GM13977 (cell line): ENCODE measurements at regions not wholly inside any gene's neighbourhood (a gene's known extent, or its start where the extent isn't known, plus 50 kb on each side); places are given as distances from the start of the nearest gene placed in this dataset.

Source experiments
- DNase-seq: peaks from one replicate; pipeline ENCODE4 v3.0.0; 2012; ENCODE audit warnings: low spot score
- in situ Hi-C: fragments of 300-500 bp; cut with MboI; formaldehyde crosslinking; loops from one replicate; pipeline ENCODE4 v1.12.0; 2022; ENCODE audit warnings: low sequenced_read_pairs, low pct_unique_long_range_greater_than_20kb, mixed read lengths, inconsistent platforms; ENCODE audit not compliant: unreplicated experiment
- TF ChIP-seq, protein P1 (sequence below): IDR thresholded peaks from 2 replicates; pipeline ENCODE4 v1.5.1; 2012; ENCODE audit warnings: mild to moderate bottlenecking, control low read depth; ENCODE audit not compliant: insufficient read depth; ENCODE audit errors: extremely low read depth, missing control alignments

DNA sequence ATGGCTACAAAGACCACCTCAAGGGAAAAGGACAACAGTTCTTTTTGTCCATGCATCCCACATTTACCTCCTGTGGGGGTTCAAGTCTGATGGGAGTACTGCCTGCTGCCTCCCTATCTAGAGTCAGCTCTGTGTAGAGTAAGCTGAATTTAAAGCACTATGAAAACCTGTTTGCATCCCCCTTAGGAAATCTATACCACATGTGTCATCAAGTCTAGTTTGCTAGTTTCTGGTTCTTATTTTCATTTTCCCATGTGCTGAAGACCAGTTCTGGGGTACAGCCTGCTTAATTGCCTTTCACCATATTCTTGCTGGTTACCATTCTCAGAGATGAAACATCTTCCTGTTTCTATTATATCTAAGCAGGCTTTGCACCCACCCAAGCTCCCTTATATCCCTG lies 470.3 kb downstream of the MBD2 start:
- no peak for DNase-seq
- in situ Hi-C loops, result no loop called here
- TF ChIP-seq, protein P1, sequence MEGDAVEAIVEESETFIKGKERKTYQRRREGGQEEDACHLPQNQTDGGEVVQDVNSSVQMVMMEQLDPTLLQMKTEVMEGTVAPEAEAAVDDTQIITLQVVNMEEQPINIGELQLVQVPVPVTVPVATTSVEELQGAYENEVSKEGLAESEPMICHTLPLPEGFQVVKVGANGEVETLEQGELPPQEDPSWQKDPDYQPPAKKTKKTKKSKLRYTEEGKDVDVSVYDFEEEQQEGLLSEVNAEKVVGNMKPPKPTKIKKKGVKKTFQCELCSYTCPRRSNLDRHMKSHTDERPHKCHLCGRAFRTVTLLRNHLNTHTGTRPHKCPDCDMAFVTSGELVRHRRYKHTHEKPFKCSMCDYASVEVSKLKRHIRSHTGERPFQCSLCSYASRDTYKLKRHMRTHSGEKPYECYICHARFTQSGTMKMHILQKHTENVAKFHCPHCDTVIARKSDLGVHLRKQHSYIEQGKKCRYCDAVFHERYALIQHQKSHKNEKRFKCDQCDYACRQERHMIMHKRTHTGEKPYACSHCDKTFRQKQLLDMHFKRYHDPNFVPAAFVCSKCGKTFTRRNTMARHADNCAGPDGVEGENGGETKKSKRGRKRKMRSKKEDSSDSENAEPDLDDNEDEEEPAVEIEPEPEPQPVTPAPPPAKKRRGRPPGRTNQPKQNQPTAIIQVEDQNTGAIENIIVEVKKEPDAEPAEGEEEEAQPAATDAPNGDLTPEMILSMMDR, result no peak

DNA sequence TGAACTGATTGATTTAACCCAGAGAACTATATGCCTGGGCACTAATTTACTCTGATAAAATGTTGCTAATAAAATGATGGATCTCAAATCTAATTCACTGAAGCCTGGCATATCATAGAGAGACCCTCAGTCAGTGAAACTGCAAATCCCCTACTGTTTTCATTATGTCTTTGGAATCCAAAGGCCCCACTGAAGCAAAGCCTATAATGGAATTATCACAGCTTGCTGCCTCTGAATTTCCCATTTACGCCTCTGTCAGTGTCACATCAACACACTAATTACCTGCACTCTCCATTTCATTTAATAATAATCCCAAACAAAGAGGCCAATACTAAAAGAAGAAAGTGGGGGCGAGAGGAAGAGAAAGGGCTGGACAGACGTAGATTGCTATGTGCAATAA lies 470.9 kb downstream of the MBD2 start:
- DNase-seq, result no peak
- TF ChIP-seq, protein P1, result no peak
- in situ Hi-C loops, result no loop called here

DNA sequence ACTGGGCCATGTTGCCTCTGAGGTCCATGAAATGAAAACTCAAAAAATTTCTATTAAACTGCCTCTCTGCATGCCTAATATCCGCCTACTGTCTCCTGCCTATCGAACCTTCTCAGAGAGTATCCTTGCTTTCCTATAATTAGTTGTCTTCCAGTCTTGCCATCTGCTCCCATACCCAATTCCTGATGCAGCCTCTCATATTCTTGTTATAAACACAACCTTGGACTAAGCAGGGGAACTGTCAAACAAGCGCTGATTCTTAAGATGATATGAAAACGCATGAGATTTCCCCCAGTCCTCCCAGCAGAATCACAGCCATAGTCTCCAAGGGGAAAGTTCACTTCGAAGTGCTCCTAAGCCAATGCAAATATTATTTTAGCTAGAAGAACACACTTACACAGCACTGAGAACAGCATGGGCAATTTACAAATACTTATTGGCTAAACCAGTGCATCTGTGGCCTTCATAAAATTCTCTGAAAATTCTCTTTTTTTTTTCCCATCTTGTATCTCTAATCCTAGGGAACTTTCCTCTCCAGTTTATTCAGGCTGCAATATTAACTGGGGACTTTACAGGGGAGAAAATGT lies 471.6 kb downstream of the MBD2 start:
- DNase-seq, result no peak
- in situ Hi-C loops, result no loop called here

DNA sequence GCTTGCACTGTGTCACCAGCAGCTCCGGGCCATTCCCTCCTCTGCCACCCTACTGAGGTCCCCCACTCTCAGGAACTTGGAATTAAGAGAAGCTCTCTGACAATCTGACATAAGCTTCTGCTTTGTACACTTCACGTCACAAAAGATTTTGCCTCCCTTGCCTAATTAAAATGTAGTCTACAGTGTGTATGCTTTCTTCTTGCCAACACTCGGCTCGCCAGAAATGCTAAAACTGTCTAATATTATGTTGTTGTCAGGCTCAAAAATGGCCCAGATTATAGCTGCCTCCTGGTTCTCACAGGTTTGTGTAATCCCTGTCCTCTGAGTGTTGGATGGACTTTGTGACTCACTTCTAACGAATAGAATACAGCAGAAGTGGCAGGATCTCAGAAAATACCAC lies 474.7 kb downstream of the MBD2 start:
- TF ChIP-seq, protein P1, result no peak
- DNase-seq, result no peak
- in situ Hi-C loops, result no loop called here

More for the DNA sequence above, 471.6 kb downstream of the MBD2 start:
- TF ChIP-seq, protein P1, result no peak

DNA sequence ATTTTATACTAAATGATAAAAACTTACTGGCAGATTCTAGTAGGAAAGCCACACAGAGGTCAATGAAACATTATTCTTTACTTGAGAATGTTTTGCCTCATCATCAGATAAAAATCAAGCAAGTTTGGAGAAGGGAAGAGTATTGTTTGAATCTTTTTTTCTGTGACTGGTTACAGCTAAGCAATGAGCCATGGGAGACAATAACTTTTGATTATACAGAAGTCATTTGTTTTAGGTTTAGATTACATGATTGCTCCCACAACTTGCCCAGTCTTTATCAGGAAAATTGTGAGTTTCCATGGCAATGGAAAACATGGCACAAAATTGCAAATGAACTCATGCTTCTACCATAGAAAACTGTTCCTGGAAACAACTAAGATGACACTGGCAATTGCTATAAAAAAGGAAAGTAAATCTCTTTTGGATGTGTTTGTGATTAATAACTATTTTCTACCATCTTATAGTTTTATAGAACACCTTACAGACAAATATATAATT lies 476.8 kb downstream of the MBD2 start:
- in situ Hi-C loops, result no loop called here
- no peak for DNase-seq
- TF ChIP-seq, protein P1, result no peak

DNA sequence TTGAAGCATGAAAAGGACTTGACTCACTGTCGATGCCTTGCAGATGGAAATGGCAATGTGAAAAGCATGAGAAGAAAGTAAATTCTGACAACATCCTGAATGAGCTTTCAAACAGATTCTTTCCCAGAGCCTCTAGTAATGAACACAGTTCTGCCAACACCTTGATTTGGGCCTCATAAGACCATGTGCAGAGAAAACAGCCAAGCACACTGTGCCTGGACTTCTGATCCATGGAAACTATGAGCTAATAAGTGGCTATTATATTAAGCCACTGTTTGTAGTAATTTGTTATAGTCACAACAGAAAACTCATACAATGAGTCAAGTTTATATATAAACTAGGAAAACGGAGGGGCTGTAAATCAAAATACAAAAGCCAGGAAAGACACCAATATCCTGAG lies 477.3 kb downstream of the MBD2 start:
- in situ Hi-C loops, result no loop called here
- no peak for DNase-seq
- TF ChIP-seq, protein P1, result no peak
